Heart right ventricle (tissue), 16 donors: ENCODE measurements at regions not wholly inside any gene's neighbourhood (a gene's known extent, or its start where the extent isn't known, plus 50 kb on each side); places are given as distances from the start of the nearest gene placed in this dataset.

ENCODE experiments used
- ATAC-seq, 8 donors: fragments of 200-7000 bp; cut with Tn5 transposase; one replicate each; pipeline ENCODE4 v1.9.1; 2020; ENCODE audit warnings: mild to moderate bottlenecking in 8 of 8, moderate library complexity in 8 of 8, moderate number of reproducible peaks in 1 of 8
- DNase-seq, 2 donors: peaks; one replicate each; pipeline ENCODE4 v3.0.0-alpha.2; 2020
- H3K27ac ChIP-seq, 10 donors: fragments of 200-600 bp; sonication (generic) in 2 of 10; one replicate each; pipeline versions ENCODE4 v1.5.0 to v1.8.0; 2020 to 2022; ENCODE audit warnings: mild to moderate bottlenecking in 3 of 10
- H3K27me3 ChIP-seq, 7 donors: fragments of 200-600 bp; one replicate each; pipeline ENCODE4 v1.8.0; 2021 to 2022; ENCODE audit warnings: mild to moderate bottlenecking in 2 of 7
- H3K36me3 ChIP-seq, 9 donors: fragments of 200-600 bp; sonication (generic) in 1 of 9; one replicate each; pipeline versions ENCODE4 v1.5.0 to v1.8.0; 2020 to 2022; ENCODE audit warnings: mild to moderate bottlenecking in 2 of 9
- H3K4me1 ChIP-seq, 9 donors: fragments of 200-600 bp; sonication (generic) in 1 of 9; one replicate each; pipeline versions ENCODE4 v1.5.0 to v1.8.0; 2020 to 2022; ENCODE audit warnings: mild to moderate bottlenecking in 4 of 9
- H3K4me3 ChIP-seq, 10 donors: fragments of 200-600 bp; sonication (generic) in 2 of 10; one replicate each; pipeline versions ENCODE4 v1.5.0 to v1.8.0; 2020 to 2022; ENCODE audit warnings: mild to moderate bottlenecking in 7 of 10, moderate library complexity in 2 of 10
- H3K9me3 ChIP-seq, 11 donors: fragments of 200-600 bp in 10 of 11; sonication (generic) in 2 of 11; one replicate each; pipeline versions ENCODE4 v1.5.0 to v1.8.0; 2013 to 2022; ENCODE audit warnings: mild to moderate bottlenecking in 2 of 11, control low read depth in 1 of 11, moderate library complexity in 1 of 11
- CTCF ChIP-seq, 9 donors: fragments of 200-600 bp; sonication (generic) in 2 of 9; IDR thresholded peaks; one replicate each; pipeline versions ENCODE4 v1.5.0 to v1.8.0; 2021 to 2022; ENCODE audit warnings: antibody characterized with exemption in 9 of 9, mild to moderate bottlenecking in 5 of 9, moderate library complexity in 1 of 9
- WGBS, 2 donors: extraction: QIAGEN DNeasy Blood & Tissue Kit; methylation state at CpG; one replicate each; pipeline ENCODE4 v1.1.7; 2013; ENCODE audit warnings: inconsistent platforms in 1 of 2; 5-methylcytosine and 5-hydroxymethylcytosine counted together
- intact Hi-C, 10 donors: fragments of 100-400 bp; cut with DNase I; formaldehyde crosslinking; loops; one replicate each; pipeline versions ENCODE4 v1.11.1 to v1.14.2; 2022
- donor health status: Arrhythmogenic right ventricular cardiomyopathy.
- donor health status: ischemic (EF 13 %, LVEDD 7.1; RV severe dilation, severe dysfunction).
- donor health status: healthy with polysubstance abuse.
- donor health status: DM: no; HTN: yes; CAD: no.
- donor health status: DM: no; HTN: no; CAD: no.
- donor health status: ischemic (EF 25% LVEDD 6.9; RV normal size, moderate dysfunction).
- donor health status: ischemic (EF 25% LVEDD 5.7; RV mildly dilated, moderate dysfunction).
- donor health status: healthy.
- donor health status: DM: yes; HTN: yes; CAD: no.
- donor health status: Ischemic cardiomyopathy.
- donor health status: ischemic (EF 35%, LVEDD 5.7; RV mildly dilated, moderate dysfunction).
- donor health status: nonischemic (EF 11% LVEDD 7.7; RV severe dilation, severe dysfunction).
- donor health status: DM: yes; HTN: yes; CAD: no.
- donor health status: PGD.
- donor health status: ischemic (EF 29% LVEDD 5.4; RV normal size, mild dysfunction).
- donor health status: nonischemic (EF 23%, LVEDD 6.1; RV moderate dilation, normal function).

- intact Hi-C loops = no loop called here
- H3K9me3 ChIP-seq = no peaks in the 10 kb centered on the region
- WGBS, 2 donors = 50 to 70% methylated on average over 1 of the region's 1 CpG
Measured at GRCh38 chrX:14427614-14428013, 101.7 kb upstream of the GLRA2 start.

GRCh38 chrX:14420841-14421240 is 108.5 kb upstream of the GLRA2 start:
- no peaks in the 10 kb centered on the region for H3K27me3 ChIP-seq
- H3K9me3 ChIP-seq = no peaks in the 10 kb centered on the region
- H3K4me1 ChIP-seq = no peaks in the 10 kb centered on the region
- no peak overlapping the region for H3K27ac ChIP-seq
- 42 to 47% methylated on average over 2 of the region's 2 CpGs for WGBS, 2 donors
- H3K36me3 ChIP-seq = no peaks in the 10 kb centered on the region
- no peak overlapping the region for H3K4me3 ChIP-seq
- DNase-seq (no peak), ATAC-seq (no peak)
- no peak for TF ChIP-seq CTCF (IDR thresholded peaks at IDR 0.05)
- intact Hi-C loops = no loop called here

More at GRCh38 chrX:14427614-14428013, 101.7 kb upstream of the GLRA2 start:
- no peak for TF ChIP-seq CTCF (IDR thresholded peaks at IDR 0.05)
- H3K27ac ChIP-seq = no peak overlapping the region
- H3K36me3 ChIP-seq = no peaks in the 10 kb centered on the region
- no peak overlapping the region for H3K4me3 ChIP-seq
- no peaks in the 10 kb centered on the region for H3K4me1 ChIP-seq
- no peaks in the 10 kb centered on the region for H3K27me3 ChIP-seq
- no peak for ATAC-seq
- DNase-seq = no peak

GRCh38 chrX:14412686-14413085 is 116.7 kb upstream of the GLRA2 start:
- ATAC-seq (no peak), DNase-seq (no peak)
- no peaks in the 10 kb centered on the region for H3K27me3 ChIP-seq
- no peak for TF ChIP-seq CTCF (IDR thresholded peaks at IDR 0.05)
- intact Hi-C loops = no loop called here
- no peaks in the 10 kb centered on the region for H3K36me3 ChIP-seq
- H3K9me3 ChIP-seq = no peaks in the 10 kb centered on the region
- WGBS, 2 donors = 73 to 93% methylated on average over 1 of the region's 1 CpG
- H3K4me3 ChIP-seq = no peak overlapping the region
- H3K27ac ChIP-seq = no peak overlapping the region
- no peaks in the 10 kb centered on the region for H3K4me1 ChIP-seq

- H3K27me3 ChIP-seq = no peaks in the 10 kb centered on the region
- H3K27ac ChIP-seq = no peak overlapping the region
- no peaks in the 10 kb centered on the region for H3K36me3 ChIP-seq
- no peak for TF ChIP-seq CTCF (IDR thresholded peaks at IDR 0.05)
- no peak overlapping the region for H3K4me3 ChIP-seq
- H3K9me3 ChIP-seq = no peaks in the 10 kb centered on the region
- 43 to 64% methylated on average over 1 of the region's 1 CpG for WGBS, 2 donors
- ATAC-seq = no peak
- intact Hi-C loops = no loop called here
- no peak for DNase-seq
- H3K4me1 ChIP-seq = no peaks in the 10 kb centered on the region
Measured at GRCh38 chrX:14411326-14411725, 118.0 kb upstream of the GLRA2 start.

GRCh38 chrX:14409341-14409740 is 120.0 kb upstream of the GLRA2 start:
- ATAC-seq = peak in 4 of 8 donors; percentile 18 to 59 (median 38)
- no peak for TF ChIP-seq CTCF (IDR thresholded peaks at IDR 0.05)
- H3K27ac ChIP-seq = no peak overlapping the region
- no peaks in the 10 kb centered on the region for H3K27me3 ChIP-seq
- H3K4me3 ChIP-seq = no peak overlapping the region
- no peaks in the 10 kb centered on the region for H3K4me1 ChIP-seq
- no peaks in the 10 kb centered on the region for H3K36me3 ChIP-seq
- 42 to 59% methylated on average over 2 of the region's 2 CpGs for WGBS, 2 donors
- intact Hi-C loops = no loop called here
- H3K9me3 ChIP-seq = no peaks in the 10 kb centered on the region
- DNase-seq = no peak
